Left lung (tissue), 4 donors: ENCODE measurements at regions not wholly inside any gene's neighbourhood (a gene's known extent, or its start where the extent isn't known, plus 50 kb on each side); places are given as distances from the start of the nearest gene placed in this dataset.

ENCODE experiments used
- ATAC-seq: fragments of 200-7000 bp; cut with Tn5 transposase; one replicate; pipeline ENCODE4 v1.9.1; 2020; ENCODE audit warnings: moderate library complexity
- DNase-seq, 4 donors: peaks; one replicate each; pipeline ENCODE4 v3.0.0-alpha.2; 2013 to 2020
- H3K27ac ChIP-seq, 2 donors: fragments of 200-600 bp; sonication (generic) in 1 of 2; one replicate each; pipeline versions ENCODE4 v1.5.0 to v1.8.0; 2020 to 2021
- H3K27me3 ChIP-seq, 2 donors: fragments of 200-600 bp; sonication (generic) in 1 of 2; one replicate each; pipeline versions ENCODE4 v1.5.0 to v1.8.0; 2020 to 2021
- H3K36me3 ChIP-seq, 2 donors: fragments of 200-600 bp; sonication (generic) in 1 of 2; one replicate each; pipeline versions ENCODE4 v1.5.0 to v1.8.0; 2020 to 2021
- H3K4me1 ChIP-seq, 2 donors: fragments of 200-600 bp; one replicate each; pipeline ENCODE4 v1.8.0; 2021
- H3K4me3 ChIP-seq, 2 donors: fragments of 200-600 bp; sonication (generic) in 1 of 2; one replicate each; pipeline versions ENCODE4 v1.5.0 to v1.8.0; 2020 to 2021; ENCODE audit warnings: mild to moderate bottlenecking in 1 of 2
- H3K9me3 ChIP-seq, 2 donors: fragments of 200-600 bp; sonication (generic) in 1 of 2; one replicate each; pipeline versions ENCODE4 v1.5.0 to v1.8.0; 2020 to 2021
- CTCF ChIP-seq, 2 donors: fragments of 200-600 bp; sonication (generic) in 1 of 2; IDR thresholded peaks; one replicate each; pipeline versions ENCODE4 v1.5.0 to v1.8.0; 2021; ENCODE audit warnings: antibody characterized with exemption in 2 of 2
- intact Hi-C, 2 donors: fragments of 100-400 bp; cut with DNase I; formaldehyde crosslinking; loops; one replicate each; pipeline versions ENCODE4 v1.11.2 to v1.14.2; 2022
- donor health status: DM: no; HTN: yes; CAD: no.
- donor health status: DM: no; HTN: no; CAD: no.

DNA sequence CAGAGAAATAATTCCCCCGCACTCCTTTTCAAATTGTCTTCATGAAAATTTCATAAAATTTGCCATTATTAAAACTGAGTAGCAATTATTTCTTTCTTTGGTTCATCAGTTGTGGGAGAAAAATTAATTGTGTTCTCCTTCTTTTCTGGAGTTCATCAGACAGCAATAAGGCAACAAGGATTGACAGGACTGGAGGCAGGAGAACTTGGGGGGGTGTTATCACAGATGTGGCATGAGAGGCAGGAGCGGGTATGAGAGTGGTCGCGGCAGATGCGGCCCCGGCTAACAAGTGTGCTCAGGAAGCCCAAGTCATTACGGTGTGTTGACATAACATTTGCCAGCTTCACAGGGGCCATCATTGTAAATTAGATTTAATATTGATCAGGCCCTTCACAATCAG, 306.6 kb upstream of the TMPO start:
- H3K36me3 ChIP-seq: no peaks in the 10 kb centered on the region
- H3K4me3 ChIP-seq: no peak overlapping the region
- no peak for TF ChIP-seq CTCF (IDR thresholded peaks at IDR 0.05)
- no peak overlapping the region for H3K27ac ChIP-seq
- H3K9me3 ChIP-seq: peaks cover 0 to 6% of the 10 kb centered on the region in 2 donors
- DNase-seq: no peak
- no peaks in the 10 kb centered on the region for H3K4me1 ChIP-seq
- intact Hi-C loops: no loop called here
- no peak for ATAC-seq
- no peaks in the 10 kb centered on the region for H3K27me3 ChIP-seq

DNA sequence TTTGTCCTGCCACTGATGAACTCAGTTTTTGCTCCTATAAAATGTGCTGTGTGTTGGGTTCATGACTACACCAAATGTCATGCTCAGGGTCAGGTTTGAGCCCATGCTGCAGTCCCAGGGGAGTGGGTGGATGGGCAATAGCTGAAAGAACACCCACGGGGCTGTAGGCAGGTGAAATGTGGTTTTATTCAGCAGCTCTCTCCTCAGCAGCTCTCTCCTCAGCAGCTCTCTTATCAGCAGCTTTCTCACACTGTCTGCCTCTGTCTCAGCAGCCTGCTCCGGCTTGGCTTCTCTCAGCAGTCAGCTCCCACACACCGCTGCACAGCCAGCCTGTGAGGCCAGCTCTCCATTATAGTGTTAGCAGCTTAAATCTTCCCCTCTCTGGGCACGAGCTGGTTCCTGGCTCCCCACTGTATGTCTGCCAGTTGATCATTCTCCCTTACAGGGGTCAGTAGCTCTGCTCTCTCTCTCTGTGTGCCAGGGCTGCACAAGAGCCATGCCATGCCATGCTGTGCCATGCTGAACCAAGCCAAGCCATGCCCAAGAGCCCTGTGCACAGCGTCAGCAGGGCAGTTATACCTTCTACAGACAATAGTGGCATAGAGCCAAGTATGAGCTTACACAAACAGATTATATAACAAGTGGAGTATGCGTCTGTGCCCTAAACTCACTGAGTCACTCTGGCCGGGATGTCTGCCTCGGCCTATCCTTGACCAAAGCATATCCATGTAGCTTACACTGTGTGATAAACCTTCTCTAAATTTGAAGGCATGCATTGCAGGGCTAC, 303.3 kb upstream of the TMPO start:
- Histone ChIP-seq H3K9me3 (no peaks in the 10 kb centered on the region), H3K27ac (no peak overlapping the region), H3K4me1 (no peaks in the 10 kb centered on the region), H3K36me3 (no peaks in the 10 kb centered on the region), H3K27me3 (no peaks in the 10 kb centered on the region), H3K4me3 (no peak overlapping the region)
- ATAC-seq (no peak), DNase-seq (peak in 1 of 4 donors; percentile 57)
- TF ChIP-seq CTCF (IDR thresholded peaks at IDR 0.05): no peak
- intact Hi-C loops: no loop called here

GRCh38 chr12:98213556-98213955, 301.8 kb upstream of the TMPO start:
- H3K4me3 ChIP-seq: no peak overlapping the region
- H3K27ac ChIP-seq: no peak overlapping the region
- intact Hi-C loops: no loop called here
- H3K9me3 ChIP-seq: no peaks in the 10 kb centered on the region
- H3K4me1 ChIP-seq: no peaks in the 10 kb centered on the region
- ATAC-seq (no peak), DNase-seq (no peak)
- H3K36me3 ChIP-seq: no peaks in the 10 kb centered on the region
- no peaks in the 10 kb centered on the region for H3K27me3 ChIP-seq
- TF ChIP-seq CTCF (IDR thresholded peaks at IDR 0.05): no peak

GRCh38 chr12:98217257-98217656, 298.1 kb upstream of the TMPO start:
- no peaks in the 10 kb centered on the region for H3K27me3 ChIP-seq
- TF ChIP-seq CTCF (IDR thresholded peaks at IDR 0.05): no peak
- DNase-seq (no peak), ATAC-seq (no peak)
- no peak overlapping the region for H3K27ac ChIP-seq
- intact Hi-C loops: no loop called here
- H3K4me3 ChIP-seq: no peak overlapping the region
- H3K36me3 ChIP-seq: no peaks in the 10 kb centered on the region
- no peaks in the 10 kb centered on the region for H3K4me1 ChIP-seq
- no peaks in the 10 kb centered on the region for H3K9me3 ChIP-seq

DNA sequence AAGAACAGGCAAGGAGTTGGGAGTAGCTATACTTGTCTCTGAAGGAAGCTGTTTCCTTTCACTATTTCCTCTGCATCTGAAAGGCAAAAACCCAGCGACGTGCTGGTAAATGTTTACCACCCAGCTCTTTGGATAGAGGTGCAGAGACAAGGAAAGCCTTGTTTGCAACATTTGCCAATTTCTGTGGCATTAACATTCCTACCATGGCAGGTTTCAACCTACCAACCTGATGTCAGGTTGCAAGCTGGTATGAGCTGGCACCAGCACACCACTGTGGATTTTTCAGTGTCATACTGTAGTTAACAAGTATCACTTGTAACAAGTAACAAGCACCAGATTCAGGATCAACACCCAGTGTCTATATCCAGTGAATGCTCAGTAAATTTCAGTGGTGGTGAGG, 294.8 kb upstream of the TMPO start:
- TF ChIP-seq CTCF (IDR thresholded peaks at IDR 0.05): no peak
- Histone ChIP-seq H3K27me3 (no peaks in the 10 kb centered on the region), H3K9me3 (no peaks in the 10 kb centered on the region), H3K36me3 (no peaks in the 10 kb centered on the region), H3K4me3 (no peak overlapping the region), H3K4me1 (no peaks in the 10 kb centered on the region), H3K27ac (no peak overlapping the region)
- ATAC-seq (no peak), DNase-seq (no peak)
- intact Hi-C loops: no loop called here
